AG04450 (cell line): ENCODE measurements at regions not wholly inside any gene's neighbourhood (a gene's known extent, or its start where the extent isn't known, plus 50 kb on each side); places are given as distances from the start of the nearest gene placed in this dataset.

ENCODE experiments used
- CTCF ChIA-PET: fragments of 300-600, 350-600 bp; formaldehyde crosslinking; extraction: SDS; loops from one replicate; lab custom pipeline; 2022; ENCODE audit warnings: antibody characterized with exemption, inconsistent platforms; lab: Charles Lee
- POLR2A ChIA-PET: fragments of 350-600 bp; formaldehyde crosslinking; extraction: SDS; loops from one replicate; lab custom pipeline; 2021; ENCODE audit warnings: antibody characterized with exemption, inconsistent platforms; lab: Yijun Ruan, JAX
- DNase-seq: peaks from one replicate; pipeline ENCODE4 v3.0.0-alpha.2; 2011; ENCODE audit warnings: low read depth, low spot score
- H3K27ac ChIP-seq: one replicate; pipeline ENCODE4 v1.5.1; 2012; ENCODE audit warnings: low read depth, low read length, control low read depth
- H3K27me3 ChIP-seq: one replicate; pipeline ENCODE4 v1.6.0; 2012; ENCODE audit warnings: low read length; ENCODE audit not compliant: control insufficient read depth, insufficient read depth
- H3K4me3 ChIP-seq: 2 replicates; pipeline ENCODE4 v1.5.1; 2011; ENCODE audit warnings: mild to moderate bottlenecking, low read depth, low read length, control low read depth
- H3K9me3 ChIP-seq: 2 replicates; pipeline ENCODE4 v1.5.1; 2012; ENCODE audit warnings: low read length; ENCODE audit not compliant: control insufficient read depth, insufficient read depth
- TF ChIP-seq, protein P1 (sequence below): IDR thresholded peaks from 2 replicates; pipeline ENCODE4 v1.5.1; 2011; ENCODE audit warnings: low read depth, low read length, control low read depth, inconsistent platforms

- TF ChIP-seq, protein P1, sequence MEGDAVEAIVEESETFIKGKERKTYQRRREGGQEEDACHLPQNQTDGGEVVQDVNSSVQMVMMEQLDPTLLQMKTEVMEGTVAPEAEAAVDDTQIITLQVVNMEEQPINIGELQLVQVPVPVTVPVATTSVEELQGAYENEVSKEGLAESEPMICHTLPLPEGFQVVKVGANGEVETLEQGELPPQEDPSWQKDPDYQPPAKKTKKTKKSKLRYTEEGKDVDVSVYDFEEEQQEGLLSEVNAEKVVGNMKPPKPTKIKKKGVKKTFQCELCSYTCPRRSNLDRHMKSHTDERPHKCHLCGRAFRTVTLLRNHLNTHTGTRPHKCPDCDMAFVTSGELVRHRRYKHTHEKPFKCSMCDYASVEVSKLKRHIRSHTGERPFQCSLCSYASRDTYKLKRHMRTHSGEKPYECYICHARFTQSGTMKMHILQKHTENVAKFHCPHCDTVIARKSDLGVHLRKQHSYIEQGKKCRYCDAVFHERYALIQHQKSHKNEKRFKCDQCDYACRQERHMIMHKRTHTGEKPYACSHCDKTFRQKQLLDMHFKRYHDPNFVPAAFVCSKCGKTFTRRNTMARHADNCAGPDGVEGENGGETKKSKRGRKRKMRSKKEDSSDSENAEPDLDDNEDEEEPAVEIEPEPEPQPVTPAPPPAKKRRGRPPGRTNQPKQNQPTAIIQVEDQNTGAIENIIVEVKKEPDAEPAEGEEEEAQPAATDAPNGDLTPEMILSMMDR = no peak
- CTCF ChIA-PET = no interaction called here
Measured at GRCh38 chr15:87123676-87124382, 1044.2 kb downstream of the AGBL1 start.

DNA sequence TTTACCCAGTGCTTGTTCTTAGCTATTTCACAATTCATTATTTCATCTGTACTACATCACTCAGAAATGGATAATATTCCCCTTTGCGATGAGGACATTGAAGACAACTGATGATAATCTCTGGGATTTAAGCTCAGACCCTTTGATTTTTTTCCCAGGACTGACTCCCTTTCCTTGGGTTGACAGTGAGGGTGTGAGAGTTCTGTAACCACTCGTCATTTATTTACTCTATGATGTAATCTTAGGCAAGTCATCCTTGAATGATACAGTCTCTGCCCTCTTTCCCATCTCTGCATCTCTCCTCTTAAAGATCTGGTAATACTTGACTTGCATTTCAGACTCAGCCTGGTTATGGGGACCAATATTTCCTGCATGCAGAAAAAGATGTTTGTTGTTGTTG is 1041.7 kb downstream of the AGBL1 start:
- no peaks in the 10 kb centered on the region for H3K27me3 ChIP-seq
- CTCF ChIA-PET = interaction anchor here (0.5 kb wide), 1 partner anchor 90 kb away, joined by 3 read pairs; no protein-coding TSS in a partner anchor
- peaks cover 7% of the 10 kb centered on the region; the same call in 1 of the 2 replicates for H3K9me3 ChIP-seq
- DNase-seq = no peak
- TF ChIP-seq, protein P1 = no peak
- no peak overlapping the region for H3K4me3 ChIP-seq
- POLR2A ChIA-PET = no interaction called here
- H3K27ac ChIP-seq = no peak overlapping the region

More at GRCh38 chr15:87123676-87124382, 1044.2 kb downstream of the AGBL1 start:
- Histone ChIP-seq H3K4me3 (no peak overlapping the region), H3K27me3 (no peaks in the 10 kb centered on the region), H3K27ac (no peak overlapping the region), H3K9me3 (peaks cover 7% of the 10 kb centered on the region; the same call in 1 of the 2 replicates)
- no peak for DNase-seq
- POLR2A ChIA-PET = no interaction called here

GRCh38 chr15:87120555-87120954 is 1040.9 kb downstream of the AGBL1 start:
- CTCF ChIA-PET = no interaction called here
- Histone ChIP-seq H3K9me3 (peaks cover 7% of the 10 kb centered on the region; the same call in 1 of the 2 replicates), H3K27me3 (no peaks in the 10 kb centered on the region), H3K4me3 (no peak overlapping the region), H3K27ac (no peak overlapping the region)
- TF ChIP-seq, protein P1 = no peak
- POLR2A ChIA-PET = no interaction called here
- DNase-seq = no peak

GRCh38 chr15:87118846-87119245 is 1039.2 kb downstream of the AGBL1 start:
- POLR2A ChIA-PET = no interaction called here
- H3K9me3 ChIP-seq = peaks cover 8% of the 10 kb centered on the region
- H3K4me3 ChIP-seq = no peak overlapping the region
- no peak for DNase-seq
- no peaks in the 10 kb centered on the region for H3K27me3 ChIP-seq
- TF ChIP-seq, protein P1 = no peak
- no peak overlapping the region for H3K27ac ChIP-seq
- CTCF ChIA-PET = no interaction called here

GRCh38 chr15:87118435-87118834 is 1038.8 kb downstream of the AGBL1 start:
- peaks cover 7% of the 10 kb centered on the region for H3K9me3 ChIP-seq
- H3K4me3 ChIP-seq = no peak overlapping the region
- DNase-seq = no peak
- H3K27me3 ChIP-seq = no peaks in the 10 kb centered on the region
- H3K27ac ChIP-seq = no peak overlapping the region
- TF ChIP-seq, protein P1 = no peak
- ChIA-PET CTCF (no interaction called here), POLR2A (no interaction called here)
